GM21786 (cell line): ENCODE measurements at regions not wholly inside any gene's neighbourhood (a gene's known extent, or its start where the extent isn't known, plus 50 kb on each side); places are given as distances from the start of the nearest gene placed in this dataset.

Experiments used
- ATAC-seq: cut with Tn5 transposase; IDR thresholded peaks from one replicate; pipeline ENCODE4 v1.9.1; 2021; ENCODE audit not compliant: unreplicated experiment

DNA sequence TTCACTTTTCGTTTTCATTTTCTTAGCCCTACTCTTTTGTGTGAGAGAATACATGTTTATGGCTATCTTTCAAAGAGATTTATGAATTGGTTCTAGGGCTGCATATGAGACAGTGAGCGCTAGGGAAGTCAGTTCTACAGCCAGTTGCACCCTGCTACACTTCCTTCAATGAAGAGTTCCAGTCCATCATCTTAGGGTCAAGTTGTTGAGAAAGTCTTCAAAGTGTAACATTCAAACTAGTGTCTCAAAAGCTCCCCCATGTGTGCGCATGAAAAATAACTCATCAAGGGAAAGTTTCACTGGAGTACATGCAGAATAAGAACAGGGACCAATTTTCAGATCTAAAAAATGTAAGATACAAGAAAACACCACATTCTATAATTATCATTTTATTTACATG lies 317.2 kb downstream of the DEPDC1B start:
- ATAC-seq, result no peak

DNA sequence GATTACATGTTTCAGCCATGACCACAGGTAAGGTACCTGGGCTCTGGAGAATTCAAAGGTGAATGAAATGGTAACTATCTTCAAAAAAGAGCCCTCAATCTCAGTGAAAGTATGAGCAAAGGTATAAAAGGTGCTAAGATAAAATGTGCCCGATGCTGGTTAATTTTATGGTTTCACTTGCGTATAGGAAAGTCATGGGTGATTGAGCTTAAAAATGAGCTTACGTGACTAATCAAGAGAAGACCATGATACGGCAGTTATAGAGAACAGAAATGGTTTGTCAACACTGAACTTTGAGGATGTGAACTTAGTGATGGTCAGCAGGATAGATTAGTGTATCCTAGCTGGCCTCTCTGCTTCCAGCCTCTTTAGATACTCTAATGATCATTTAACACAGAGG lies 320.1 kb downstream of the DEPDC1B start:
- no peak for ATAC-seq

DNA sequence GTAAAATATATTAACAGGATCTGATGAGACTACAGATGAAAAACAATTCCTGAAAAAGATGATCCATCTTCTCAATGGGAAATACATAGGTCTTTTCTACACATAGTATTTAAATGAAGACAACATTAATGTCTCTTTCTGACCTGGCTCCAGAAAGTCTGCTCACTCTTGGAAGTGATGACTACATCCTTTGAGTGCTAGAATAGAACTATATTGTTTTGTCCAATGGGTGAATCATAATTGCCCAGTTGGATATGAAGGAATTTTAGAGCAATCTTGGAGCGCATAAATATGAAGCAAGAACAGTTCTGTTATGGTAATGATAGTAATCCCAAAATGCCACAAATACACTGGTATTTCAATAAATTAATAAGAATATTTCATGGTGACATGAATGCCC lies 322.1 kb downstream of the DEPDC1B start:
- ATAC-seq, result no peak

DNA sequence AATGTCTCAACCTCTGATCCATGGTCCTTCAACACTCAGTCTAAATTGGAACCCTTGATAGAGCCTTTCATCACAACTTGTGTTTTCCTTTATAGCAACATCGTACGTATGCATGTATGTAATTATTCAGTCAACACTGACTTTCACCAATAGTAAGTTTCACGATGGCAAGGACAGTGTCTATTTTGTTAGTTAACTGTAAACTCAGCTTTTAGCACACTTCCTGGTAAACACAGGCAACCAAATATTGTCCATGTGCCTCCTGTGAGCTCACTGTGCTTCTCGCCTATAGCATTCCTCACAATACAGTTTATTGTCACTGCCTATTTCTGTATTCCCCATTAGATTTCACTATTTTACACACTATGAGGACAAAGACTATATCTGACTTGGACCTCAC lies 323.1 kb downstream of the DEPDC1B start:
- no peak for ATAC-seq

DNA sequence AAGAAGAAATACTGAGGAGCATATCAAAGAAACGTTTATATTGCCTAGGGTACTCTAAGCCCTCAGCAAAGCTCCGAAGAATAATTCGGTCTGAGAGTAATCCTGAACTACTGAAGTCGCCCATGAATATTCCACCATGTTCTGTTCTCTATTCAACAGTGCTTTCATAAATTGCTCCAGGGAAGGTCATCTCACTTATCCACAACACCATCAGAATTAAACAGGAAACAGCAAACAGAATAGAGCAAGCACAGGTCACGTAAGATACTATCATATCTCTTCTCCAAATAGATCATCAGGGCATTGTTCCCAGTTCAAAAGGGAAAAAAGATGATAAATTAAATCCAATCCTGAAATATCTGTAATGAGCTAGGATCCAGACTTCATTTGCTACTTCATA lies 325.6 kb downstream of the DEPDC1B start:
- no peak for ATAC-seq

DNA sequence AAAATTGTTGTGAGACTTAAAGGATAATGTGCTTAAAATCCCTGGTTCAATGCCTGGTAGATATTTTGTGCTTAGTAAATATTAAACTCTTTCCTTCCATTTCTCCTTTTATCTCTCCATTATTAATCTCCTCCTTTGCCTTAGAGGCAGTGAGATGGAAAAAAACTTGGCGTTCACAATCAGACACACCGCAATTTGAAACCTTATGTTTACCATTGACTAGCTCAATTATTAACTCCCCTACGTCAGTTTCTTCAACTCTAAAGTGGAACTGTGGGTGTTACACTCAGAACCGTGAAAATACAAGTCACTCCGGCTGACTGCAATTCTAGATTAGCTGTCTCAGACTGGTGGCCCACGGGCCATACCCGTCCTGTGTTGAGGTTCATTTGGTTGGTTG lies 327.2 kb downstream of the DEPDC1B start:
- ATAC-seq, result no peak

DNA sequence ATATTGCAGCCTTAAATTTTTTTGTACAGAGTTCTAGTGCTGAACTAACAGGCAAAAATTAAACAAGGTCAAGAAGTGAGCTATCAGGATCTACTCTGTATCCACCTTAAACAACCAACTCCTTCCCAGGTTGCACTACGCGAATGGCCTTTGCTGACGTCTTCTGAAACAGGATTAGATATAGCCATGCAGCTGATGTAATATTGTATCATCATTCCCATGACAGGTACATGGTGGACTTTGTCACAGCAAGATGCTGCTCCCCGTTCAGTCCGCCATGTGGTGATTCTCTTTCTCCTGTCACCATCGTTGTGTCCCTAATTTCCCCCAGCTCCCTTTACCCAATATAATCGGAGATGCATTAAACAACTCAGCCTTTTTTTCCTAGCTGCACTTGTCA lies 328.9 kb downstream of the DEPDC1B start:
- no peak for ATAC-seq

DNA sequence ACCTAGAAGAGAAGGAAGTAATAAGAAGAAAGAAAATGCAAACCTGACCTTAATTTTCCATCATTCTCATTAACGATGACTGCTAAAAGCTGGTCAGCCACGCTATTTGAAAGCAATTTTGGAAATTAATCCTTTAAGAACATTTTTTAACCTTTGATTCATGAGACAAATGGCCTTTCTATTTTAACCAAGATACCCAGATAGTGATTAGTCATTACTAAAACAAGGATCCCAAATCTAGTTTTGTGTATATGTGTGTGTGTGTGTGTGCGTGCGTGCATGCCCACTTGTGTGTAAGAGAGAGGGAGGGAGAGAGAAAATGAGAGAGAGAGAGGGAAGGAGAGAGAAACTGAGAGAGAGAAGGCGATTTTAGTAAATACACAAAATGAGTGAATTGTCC lies 329.5 kb downstream of the DEPDC1B start:
- ATAC-seq, result no peak

DNA sequence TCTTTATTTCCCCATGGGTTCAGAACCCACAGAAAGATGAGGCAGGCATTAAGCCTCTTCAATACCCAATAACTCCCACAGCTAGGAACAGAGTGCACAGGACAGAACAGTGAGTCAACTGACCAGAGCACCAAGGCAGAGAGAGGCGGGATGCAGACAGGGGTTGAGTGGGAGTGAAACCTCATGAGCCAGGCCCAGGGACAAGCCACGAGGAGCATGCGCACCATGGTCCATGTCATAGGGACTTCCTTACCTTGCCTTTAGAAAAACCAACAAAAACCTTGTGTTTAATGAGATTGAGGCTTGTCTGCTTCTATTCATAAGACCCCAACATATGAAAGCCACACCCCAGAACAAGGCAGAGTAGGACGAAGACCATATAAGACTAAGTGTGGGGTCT lies 330.6 kb downstream of the DEPDC1B start:
- ATAC-seq, result no peak

DNA sequence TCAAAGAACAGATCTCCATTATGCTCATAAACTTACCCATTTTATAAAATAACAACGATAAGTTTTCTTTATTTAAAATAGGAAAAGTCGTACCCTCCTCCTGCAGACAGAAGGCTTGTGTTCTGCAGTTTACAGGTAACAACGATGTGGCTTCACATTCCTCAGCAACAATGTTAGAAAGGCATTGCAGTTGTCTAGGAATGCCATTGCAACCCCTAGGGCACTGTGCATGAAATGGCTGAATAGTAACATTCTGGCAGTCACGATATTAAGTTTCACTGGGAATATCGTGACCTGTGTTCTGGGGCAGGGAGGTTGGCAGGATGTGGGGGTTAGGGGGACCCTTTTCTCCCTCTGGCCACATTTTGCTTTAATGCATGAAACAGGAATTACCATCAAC lies 331.9 kb downstream of the DEPDC1B start:
- ATAC-seq, result no peak

DNA sequence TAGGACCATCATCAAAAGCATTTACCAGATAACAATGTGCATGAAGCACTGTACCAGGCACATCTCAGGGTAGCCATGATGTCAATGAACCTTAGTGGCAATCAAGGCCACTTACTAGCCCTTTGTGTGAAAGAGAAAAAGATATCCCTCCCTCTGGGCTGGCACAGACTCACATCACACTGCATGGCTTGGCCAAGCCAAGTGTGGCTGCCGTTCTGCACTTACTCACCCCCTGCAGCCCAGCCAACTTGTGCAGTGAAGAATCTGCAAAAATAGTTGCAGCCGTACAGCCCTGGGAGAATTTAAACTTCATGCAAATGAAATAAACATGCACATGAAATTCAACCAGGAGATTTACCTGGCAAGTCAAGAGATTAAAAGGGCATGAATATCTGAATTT lies 333.5 kb downstream of the DEPDC1B start:
- no peak for ATAC-seq

DNA sequence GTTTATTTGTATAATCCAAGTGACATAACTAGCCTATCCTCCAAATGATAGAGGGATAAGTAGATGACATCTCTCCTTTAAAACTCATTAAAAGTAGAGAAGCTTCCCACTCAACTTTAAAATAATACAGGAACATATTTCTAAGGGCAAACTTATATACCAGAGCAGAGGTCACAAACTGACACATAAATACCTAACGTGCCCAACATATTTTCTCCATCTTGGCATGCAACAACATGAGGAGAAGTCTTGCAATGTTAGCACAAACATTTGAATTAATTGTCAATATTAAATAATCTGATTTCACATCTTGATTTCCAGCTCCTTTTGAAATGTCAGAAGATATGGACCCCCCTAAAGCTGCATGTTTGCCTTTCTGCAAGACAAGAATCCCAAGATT lies 335.0 kb downstream of the DEPDC1B start:
- ATAC-seq, result no peak

DNA sequence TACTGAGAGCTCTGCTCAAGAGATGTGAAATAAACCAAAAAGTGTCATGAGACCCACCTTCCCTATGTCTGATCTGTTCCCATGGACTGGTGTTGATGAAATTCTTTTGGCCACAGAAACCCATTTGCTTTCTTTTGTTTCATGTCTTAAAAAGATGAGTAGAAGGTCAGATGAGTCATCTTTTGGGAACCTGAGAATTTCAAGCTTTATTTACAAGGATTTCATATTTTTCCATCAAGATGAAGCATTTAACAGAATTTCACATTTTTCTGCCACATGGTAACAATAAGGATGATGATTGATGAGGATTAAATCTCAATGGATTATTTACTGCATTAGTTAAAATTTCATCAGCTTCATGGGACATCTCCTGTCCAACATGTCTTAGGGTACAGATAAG lies 337.8 kb downstream of the DEPDC1B start:
- no peak for ATAC-seq

DNA sequence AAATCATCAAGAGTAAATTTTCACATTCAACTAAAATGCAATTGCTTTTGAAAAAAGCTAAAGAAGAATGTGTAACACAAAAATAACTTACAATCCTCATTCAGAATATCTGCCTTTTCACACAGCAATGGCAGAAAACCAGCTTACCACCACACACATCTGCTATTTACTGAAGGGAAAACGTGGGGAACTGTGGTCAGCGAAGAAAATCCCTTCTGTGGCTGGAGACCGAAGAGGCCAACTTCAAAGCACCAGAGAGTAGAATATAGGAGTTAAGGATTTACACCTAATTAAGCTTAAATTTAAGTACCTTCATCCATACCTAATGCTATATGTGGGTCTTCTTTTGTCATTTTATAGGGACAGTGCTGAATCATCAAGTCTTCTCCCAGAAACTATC lies 339.6 kb downstream of the DEPDC1B start:
- ATAC-seq, result no peak

DNA sequence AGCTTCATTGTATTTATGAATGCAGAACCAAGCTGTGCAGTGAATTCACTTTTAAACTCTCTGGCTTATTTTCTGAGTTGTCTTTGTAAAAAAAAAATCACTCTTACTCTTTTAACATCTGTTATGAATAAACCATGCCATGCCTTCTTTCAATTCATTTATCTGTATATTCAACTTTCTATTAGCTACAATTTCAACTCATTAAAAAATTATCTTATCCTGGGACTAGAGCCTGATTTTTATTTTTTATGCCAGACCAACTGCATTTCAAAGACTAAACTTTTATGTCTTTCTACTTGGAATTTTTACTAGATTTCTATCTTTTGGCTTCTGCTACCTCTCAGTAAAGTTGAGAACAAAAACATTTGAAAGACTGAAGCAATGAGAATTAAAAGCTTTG lies 342.7 kb downstream of the DEPDC1B start:
- ATAC-seq, result no peak

DNA sequence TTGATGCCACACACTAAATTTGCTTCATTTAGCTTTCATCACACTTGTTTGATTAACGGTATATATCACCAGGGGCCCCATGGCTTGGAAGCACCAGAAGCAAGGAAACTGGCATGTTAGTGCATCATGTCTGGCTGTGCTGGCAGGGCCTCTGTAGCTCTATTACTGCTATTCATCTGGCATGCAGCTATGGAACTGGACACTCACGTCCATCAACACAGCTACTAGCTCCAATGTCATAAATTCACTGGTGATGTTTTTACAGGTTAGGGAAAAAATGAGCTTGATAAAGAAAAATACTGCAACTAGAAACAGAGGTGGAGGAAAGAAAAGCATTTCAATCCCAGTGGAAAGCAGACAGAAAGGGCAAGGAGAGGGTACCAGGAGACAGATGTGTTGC lies 343.2 kb downstream of the DEPDC1B start:
- no peak for ATAC-seq

DNA sequence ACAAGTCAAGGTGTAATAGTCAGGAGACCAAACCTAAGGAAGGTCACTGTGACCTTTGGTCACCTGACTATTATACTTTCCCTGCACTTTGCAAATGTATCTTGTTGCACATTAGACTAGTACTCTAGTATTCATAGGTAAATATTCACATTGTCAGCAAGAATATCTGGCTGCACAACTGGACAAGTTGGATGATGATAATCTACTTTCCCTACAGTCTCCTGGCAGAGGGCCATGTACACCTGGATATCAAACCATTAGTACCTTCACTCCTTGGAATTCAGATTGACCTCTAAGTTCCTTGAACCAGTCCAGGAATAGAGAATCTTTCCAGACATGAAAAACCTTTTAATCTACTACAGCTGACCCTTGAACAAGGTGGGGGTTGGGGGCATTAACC lies 344.8 kb downstream of the DEPDC1B start:
- ATAC-seq, result no peak

DNA sequence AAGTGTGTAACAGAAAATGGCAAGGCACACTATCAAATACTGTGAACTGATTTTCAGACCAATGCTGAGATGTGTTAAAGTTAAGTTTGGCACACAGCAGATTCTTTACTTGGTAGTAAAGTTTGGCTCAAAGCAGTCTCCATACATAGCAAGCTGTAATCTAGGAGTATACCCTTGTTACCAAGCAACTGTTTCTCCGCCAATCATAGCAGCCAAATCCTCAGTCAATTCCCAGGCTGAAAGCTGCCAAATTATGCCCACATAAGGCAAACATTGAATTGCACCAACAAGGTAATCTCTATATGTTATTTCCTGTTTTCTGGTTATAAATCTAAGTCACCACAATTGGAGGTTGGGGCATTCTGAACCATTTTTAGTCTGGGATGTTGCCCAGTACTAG lies 345.7 kb downstream of the DEPDC1B start:
- no peak for ATAC-seq

DNA sequence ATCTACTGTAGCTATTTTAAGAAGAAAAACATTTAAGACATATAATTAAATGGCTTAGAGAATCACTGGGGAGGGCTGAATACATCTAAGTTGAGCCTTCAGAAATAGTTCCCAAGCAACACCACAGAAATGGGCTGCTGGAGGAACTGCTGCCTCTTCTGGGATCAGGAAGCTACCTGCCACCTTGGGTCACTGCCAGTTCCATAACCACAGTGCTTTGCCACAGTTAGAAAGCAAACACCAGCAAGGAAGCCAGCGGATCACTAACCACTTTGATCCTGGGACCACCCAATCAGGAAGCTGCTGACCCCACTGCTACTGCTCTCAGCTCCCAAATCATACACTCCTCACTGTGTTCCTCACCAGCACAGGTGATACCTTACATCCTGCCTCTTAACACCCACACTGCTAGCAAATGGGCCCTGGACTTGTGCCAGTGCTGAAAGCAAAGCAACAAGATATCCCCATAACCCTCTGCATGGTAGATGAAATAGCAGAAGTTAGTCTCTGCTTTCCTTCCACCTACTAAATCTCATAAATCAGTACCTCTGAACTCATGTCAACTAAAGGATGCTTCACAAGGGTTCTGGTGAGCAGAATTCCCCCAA lies 346.9 kb downstream of the DEPDC1B start:
- ATAC-seq, result no peak

DNA sequence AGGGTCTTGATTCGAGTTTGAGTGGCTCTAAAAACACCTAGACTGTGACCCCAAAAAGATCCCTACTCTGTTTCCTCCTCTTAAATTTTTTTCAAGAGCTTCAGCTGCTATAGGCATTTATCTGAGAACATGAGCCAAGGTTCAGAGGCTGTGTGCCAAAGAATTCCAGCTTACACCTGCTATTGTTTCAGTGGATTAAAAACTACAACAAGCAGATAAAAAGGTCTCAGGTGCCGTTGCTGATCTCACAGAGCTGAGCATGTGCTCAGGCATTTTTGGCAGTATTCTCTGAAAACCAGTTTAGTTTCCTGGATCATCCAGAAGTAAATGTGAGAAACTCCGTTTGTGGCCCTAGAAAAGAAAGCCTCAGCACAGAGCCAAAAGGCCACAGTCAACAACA lies 349.2 kb downstream of the DEPDC1B start:
- ATAC-seq, result no peak

DNA sequence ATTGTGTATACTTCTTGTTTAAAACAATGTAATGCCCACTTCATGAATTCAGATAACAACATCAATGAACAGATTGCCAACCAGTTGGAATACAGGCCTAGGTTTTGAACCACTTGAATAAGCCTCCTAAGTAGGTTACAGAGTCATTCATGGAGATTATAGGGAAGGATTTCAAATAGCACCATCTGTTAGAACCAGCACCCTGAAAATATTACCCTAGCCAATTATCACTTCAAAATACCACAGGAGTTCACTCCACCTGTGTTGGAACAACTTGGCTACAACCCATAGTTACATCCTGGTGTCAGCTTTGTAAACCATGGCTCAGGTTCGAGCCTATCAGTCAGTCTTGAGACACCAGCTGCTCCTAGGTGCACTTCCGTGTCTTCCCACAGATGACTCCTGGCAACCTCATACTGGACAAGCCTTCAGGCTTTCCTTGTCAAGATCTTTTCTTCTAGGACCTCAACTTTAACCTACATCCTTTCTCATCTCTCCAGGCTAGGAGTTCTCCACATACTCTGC lies 350.0 kb downstream of the DEPDC1B start:
- no peak for ATAC-seq

DNA sequence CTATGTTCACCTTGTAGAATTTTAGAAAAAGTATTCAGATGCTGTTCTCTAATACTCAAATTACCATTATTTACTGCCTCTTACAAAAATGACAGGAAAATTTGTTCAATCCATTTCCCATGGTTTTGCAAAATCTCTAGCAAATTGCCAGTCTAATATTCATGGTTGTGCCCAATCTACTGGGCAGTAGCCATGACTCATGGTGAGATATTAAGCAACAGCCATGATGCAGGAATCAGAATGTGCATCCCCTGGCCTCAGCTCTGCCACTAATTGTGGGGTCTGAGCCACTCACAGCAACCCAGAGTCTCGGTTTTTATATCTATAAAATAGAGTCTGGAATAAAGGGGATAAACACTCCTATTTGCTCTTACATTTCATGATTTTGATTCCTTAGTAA lies 353.6 kb downstream of the DEPDC1B start:
- no peak for ATAC-seq

DNA sequence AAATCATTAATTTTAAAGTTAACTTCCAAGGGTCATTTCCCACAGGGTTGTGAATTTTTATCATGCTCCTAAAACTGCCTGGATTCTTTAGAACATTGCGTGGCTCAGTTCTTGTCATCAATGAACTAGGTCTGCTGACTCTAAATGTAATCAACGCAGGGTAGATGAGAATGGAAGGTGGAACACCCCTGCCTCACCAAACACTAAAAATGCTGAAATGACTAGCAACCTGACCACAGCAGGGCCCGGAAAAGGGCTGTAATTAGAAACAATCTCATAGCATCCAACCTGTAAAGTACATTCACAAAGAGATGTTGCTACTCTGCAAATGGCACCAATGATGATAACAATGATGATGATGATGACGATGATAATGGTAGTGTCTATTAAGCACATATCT lies 356.9 kb downstream of the DEPDC1B start:
- no peak for ATAC-seq
